ENCODE measurements at regions not wholly inside any gene's neighbourhood (a gene's known extent, or its start where the extent isn't known, plus 50 kb on each side); places are given as distances from the start of the nearest gene placed in this dataset.

DNA sequence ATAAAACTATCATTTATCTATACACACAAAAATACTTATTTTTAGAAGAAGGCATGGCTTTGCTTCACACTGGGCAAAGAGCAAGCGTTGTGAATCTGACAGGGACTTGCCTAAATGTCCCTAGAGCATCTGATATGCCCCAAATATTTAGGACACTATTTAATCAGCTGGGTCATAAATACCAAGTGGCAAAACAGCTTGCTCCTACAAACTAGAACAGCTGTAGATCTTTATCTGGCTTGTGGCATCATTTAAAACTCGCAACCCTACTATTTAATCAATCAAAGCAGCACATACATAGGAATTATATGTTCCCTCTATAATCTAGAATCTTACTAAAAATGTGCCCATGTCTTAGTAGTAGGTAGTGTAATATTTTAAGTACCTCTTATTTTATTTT is 999.5 kb downstream of the JRKL start (continued):
- no peak for TF ChIP-seq KAT7 (CRISPR knock-in tag; IDR thresholded peaks at IDR 0.05; ENCODE audit: borderline replicate concordance)
- TF ChIP-seq, protein P1, sequence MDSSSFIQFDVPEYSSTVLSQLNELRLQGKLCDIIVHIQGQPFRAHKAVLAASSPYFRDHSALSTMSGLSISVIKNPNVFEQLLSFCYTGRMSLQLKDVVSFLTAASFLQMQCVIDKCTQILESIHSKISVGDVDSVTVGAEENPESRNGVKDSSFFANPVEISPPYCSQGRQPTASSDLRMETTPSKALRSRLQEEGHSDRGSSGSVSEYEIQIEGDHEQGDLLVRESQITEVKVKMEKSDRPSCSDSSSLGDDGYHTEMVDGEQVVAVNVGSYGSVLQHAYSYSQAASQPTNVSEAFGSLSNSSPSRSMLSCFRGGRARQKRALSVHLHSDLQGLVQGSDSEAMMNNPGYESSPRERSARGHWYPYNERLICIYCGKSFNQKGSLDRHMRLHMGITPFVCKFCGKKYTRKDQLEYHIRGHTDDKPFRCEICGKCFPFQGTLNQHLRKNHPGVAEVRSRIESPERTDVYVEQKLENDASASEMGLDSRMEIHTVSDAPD (CRISPR knock-in tag; IDR thresholded peaks at IDR 0.05) = no peak
- no peak for TF ChIP-seq ZNF224 (CRISPR knock-in tag; IDR thresholded peaks at IDR 0.05)
- TF ChIP-seq, protein P2, sequence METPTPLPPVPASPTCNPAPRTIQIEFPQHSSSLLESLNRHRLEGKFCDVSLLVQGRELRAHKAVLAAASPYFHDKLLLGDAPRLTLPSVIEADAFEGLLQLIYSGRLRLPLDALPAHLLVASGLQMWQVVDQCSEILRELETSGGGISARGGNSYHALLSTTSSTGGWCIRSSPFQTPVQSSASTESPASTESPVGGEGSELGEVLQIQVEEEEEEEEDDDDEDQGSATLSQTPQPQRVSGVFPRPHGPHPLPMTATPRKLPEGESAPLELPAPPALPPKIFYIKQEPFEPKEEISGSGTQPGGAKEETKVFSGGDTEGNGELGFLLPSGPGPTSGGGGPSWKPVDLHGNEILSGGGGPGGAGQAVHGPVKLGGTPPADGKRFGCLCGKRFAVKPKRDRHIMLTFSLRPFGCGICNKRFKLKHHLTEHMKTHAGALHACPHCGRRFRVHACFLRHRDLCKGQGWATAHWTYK (CRISPR knock-in tag; IDR thresholded peaks at IDR 0.05) = no peak

DNA sequence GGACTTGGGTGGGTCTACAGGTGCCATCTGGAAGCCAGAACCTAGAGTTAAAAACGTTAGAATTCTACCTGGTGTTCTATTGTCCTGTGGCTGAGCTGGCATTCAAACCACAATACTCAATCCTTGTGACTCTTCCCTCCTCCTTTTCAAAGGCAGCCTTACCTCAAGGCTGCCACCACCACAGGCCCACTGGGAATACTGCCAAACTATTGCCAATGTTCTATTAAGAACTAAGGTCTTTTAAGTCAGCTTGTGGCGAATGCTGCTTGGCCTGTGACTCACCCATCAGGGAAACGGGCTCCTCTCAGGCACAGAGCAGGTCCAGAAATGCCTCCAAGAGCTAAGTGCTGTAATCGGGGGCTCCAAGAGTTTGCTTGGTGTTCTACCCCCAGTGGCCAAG is 1008.4 kb downstream of the JRKL start:
- ChIA-PET CTCF (ENCODE audit: low intra/inter-chr PET ratio) (no interaction called here), POLR2A (no interaction called here)
- FAIRE-seq = no peak
- no peaks in the 10 kb centered on the region for H3K9me1 ChIP-seq (ENCODE audit: control insufficient read depth, insufficient read depth, low read length)
- TF ChIP-seq, protein P3, sequence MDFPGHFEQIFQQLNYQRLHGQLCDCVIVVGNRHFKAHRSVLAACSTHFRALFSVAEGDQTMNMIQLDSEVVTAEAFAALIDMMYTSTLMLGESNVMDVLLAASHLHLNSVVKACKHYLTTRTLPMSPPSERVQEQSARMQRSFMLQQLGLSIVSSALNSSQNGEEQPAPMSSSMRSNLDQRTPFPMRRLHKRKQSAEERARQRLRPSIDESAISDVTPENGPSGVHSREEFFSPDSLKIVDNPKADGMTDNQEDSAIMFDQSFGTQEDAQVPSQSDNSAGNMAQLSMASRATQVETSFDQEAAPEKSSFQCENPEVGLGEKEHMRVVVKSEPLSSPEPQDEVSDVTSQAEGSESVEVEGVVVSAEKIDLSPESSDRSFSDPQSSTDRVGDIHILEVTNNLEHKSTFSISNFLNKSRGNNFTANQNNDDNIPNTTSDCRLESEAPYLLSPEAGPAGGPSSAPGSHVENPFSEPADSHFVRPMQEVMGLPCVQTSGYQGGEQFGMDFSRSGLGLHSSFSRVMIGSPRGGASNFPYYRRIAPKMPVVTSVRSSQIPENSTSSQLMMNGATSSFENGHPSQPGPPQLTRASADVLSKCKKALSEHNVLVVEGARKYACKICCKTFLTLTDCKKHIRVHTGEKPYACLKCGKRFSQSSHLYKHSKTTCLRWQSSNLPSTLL (IDR thresholded peaks at IDR 0.05) = no peak
- TF ChIP-seq BCL6 (CRISPR knock-in tag; IDR thresholded peaks at IDR 0.05) = no peak
- TF ChIP-seq ZFP36 (IDR thresholded peaks at IDR 0.05; ENCODE audit: low read depth, low read length, partially characterized antibody) = no peak
- H3K9ac ChIP-seq (ENCODE audit: insufficient read depth in 1 of 2, low read depth in 2 of 2, low read length in 2 of 2) = no peak overlapping the region
- no peak overlapping the region for H2AFZ ChIP-seq (ENCODE audit: low read depth, low read length)
- in situ Hi-C loops (cut with MboI) = no loop called here
- H3K4me3 ChIP-seq = no peak overlapping the region
- no peaks in the 10 kb centered on the region for H3K36me3 ChIP-seq (ENCODE audit: control insufficient read depth, insufficient read depth, low read length)
- no peaks in the 10 kb centered on the region for H4K20me1 ChIP-seq (replicated peaks; ENCODE audit: control insufficient read depth, insufficient read depth, low read length)
- ATAC-seq = no peak
- no peaks in the 10 kb centered on the region for H3K9me3 ChIP-seq (replicated peaks; ENCODE audit: control insufficient read depth, insufficient read depth, low read depth, low read length)
- intact Hi-C loops (cut with micrococcal nuclease) = no loop called here
- H3K79me2 ChIP-seq (ENCODE audit: control insufficient read depth, insufficient read depth, low read length) = no peaks in the 10 kb centered on the region
- H3K27me3 ChIP-seq (ENCODE audit: control insufficient read depth in 2 of 2, insufficient read depth in 2 of 2, low read length in 2 of 2) = no peaks in the 10 kb centered on the region
- DNase-seq (ENCODE audit: extremely low read depth in 1 of 4, low spot score in 3 of 4) = no peak
- H3K4me2 ChIP-seq (ENCODE audit: insufficient read depth, low read length) = no peak overlapping the region
- H3K27ac ChIP-seq (ENCODE audit: extremely low read depth, low read depth, low read length) = no peak overlapping the region
- H3K4me1 ChIP-seq (replicated peaks in 1 of 2; ENCODE audit: control insufficient read depth in 2 of 2, insufficient read depth in 2 of 2, low read length in 2 of 2) = no peaks in the 10 kb centered on the region
- WGBS (ENCODE audit: insufficient coverage, low coverage, missing lambda C conversion rate) = 2% methylated on average over 4 of the region's 4 CpGs
- no TSS peak for BruUV-seq (replicated peaks)

Data from K562 (cell line).